ENCODE measurements at regions not wholly inside any gene's neighbourhood (a gene's known extent, or its start where the extent isn't known, plus 50 kb on each side); places are given as distances from the start of the nearest gene placed in this dataset.
"Not testable (repeated sequence)": the region's sequence is repeated elsewhere in the genome, so short reads cannot be mapped to it uniquely, and the experiment has no call there.

GRCh38 chr16:60392380-60392779 lies 1643.9 kb downstream of the CDH8 start:
- intact Hi-C loops (cut with DNase I): no loop called here
- H3K9me3 ChIP-seq: no peaks in the 10 kb centered on the region
- H3K4me3 ChIP-seq: no peak overlapping the region
- 82 to 90% (median 86%) methylated on average over 4 of the region's 4 CpGs for WGBS, 3 donors
- TF ChIP-seq CTCF (IDR thresholded peaks at IDR 0.05) (no peak), EP300 (IDR thresholded peaks at IDR 0.05) (no peak), POLR2A (IDR thresholded peaks at IDR 0.05) (no peak)
- H3K4me1 ChIP-seq (ENCODE audit: insufficient read depth): no peaks in the 10 kb centered on the region
- no peak overlapping the region for H3K27ac ChIP-seq
- H3K36me3 ChIP-seq: no peaks in the 10 kb centered on the region
- no peaks in the 10 kb centered on the region for H3K27me3 ChIP-seq
- no peak for DNase-seq

GRCh38 chr16:60371591-60371990 lies 1637.5 kb upstream of the GOT2 start:
- H3K4me3 ChIP-seq: no peak overlapping the region
- peaks cover 1% of the 10 kb centered on the region for H3K4me1 ChIP-seq (ENCODE audit: insufficient read depth)
- intact Hi-C loops (cut with DNase I): no loop called here
- H3K9me3 ChIP-seq: no peaks in the 10 kb centered on the region
- TF ChIP-seq EP300 (IDR thresholded peaks at IDR 0.05) (no peak), CTCF (IDR thresholded peaks at IDR 0.05) (no peak), POLR2A (IDR thresholded peaks at IDR 0.05) (no peak)
- 52 to 67% (median 63%) methylated on average over 2 of the region's 2 CpGs for WGBS, 3 donors
- no peaks in the 10 kb centered on the region for H3K36me3 ChIP-seq
- no peak for DNase-seq
- H3K27me3 ChIP-seq: no peaks in the 10 kb centered on the region
- H3K27ac ChIP-seq: no peak overlapping the region

- DNase-seq: no peak
- Histone ChIP-seq H3K9me3 (no peaks in the 10 kb centered on the region), H3K27ac (no peak overlapping the region), H3K4me1 (ENCODE audit: insufficient read depth) (peaks cover under 1% of the 10 kb centered on the region), H3K36me3 (no peaks in the 10 kb centered on the region), H3K27me3 (no peaks in the 10 kb centered on the region), H3K4me3 (no peak overlapping the region)
- intact Hi-C loops (cut with DNase I): no loop called here
- TF ChIP-seq POLR2A (IDR thresholded peaks at IDR 0.05) (no peak), CTCF (IDR thresholded peaks at IDR 0.05) (no peak), EP300 (IDR thresholded peaks at IDR 0.05) (no peak)
- WGBS, 3 donors: 83 to 85% (median 83%) methylated on average over 3 of the region's 3 CpGs
These were observed 1633.6 kb upstream of the GOT2 start for GRCh38 chr16:60367739-60368138.

GRCh38 chr16:60363566-60363965 lies 1629.5 kb upstream of the GOT2 start:
- H3K27me3 ChIP-seq: no peaks in the 10 kb centered on the region
- TF ChIP-seq POLR2A (IDR thresholded peaks at IDR 0.05) (no peak), CTCF (IDR thresholded peaks at IDR 0.05) (no peak), EP300 (IDR thresholded peaks at IDR 0.05) (no peak)
- no peak overlapping the region for H3K4me3 ChIP-seq
- no peak for DNase-seq
- H3K27ac ChIP-seq: no peak overlapping the region
- H3K9me3 ChIP-seq: no peaks in the 10 kb centered on the region
- WGBS, 3 donors: 79 to 85% (median 80%) methylated on average over 6 of the region's 6 CpGs
- H3K4me1 ChIP-seq (ENCODE audit: insufficient read depth): no peaks in the 10 kb centered on the region
- intact Hi-C loops (cut with DNase I): no loop called here
- H3K36me3 ChIP-seq: no peaks in the 10 kb centered on the region

- DNase-seq; H3K27ac ChIP-seq; H3K4me1 ChIP-seq (ENCODE audit: insufficient read depth); H3K27me3 ChIP-seq; H3K36me3 ChIP-seq; H3K9me3 ChIP-seq; intact Hi-C loops (cut with DNase I); H3K4me3 ChIP-seq: not testable (repeated sequence)
- WGBS, 3 donors: 92 to 93% (median 92%) methylated on average over 5 to 13 of the region's 13 CpGs
These were observed 1625.8 kb upstream of the GOT2 start for GRCh38 chr16:60359866-60360265.

- DNase-seq; H3K4me3 ChIP-seq; intact Hi-C loops (cut with DNase I); H3K27me3 ChIP-seq; H3K27ac ChIP-seq; H3K4me1 ChIP-seq (ENCODE audit: insufficient read depth); H3K9me3 ChIP-seq; H3K36me3 ChIP-seq: not testable (repeated sequence)
- 94 to 97% (median 95%) methylated on average over 17 of the region's 17 CpGs for WGBS, 3 donors
These were observed 1625.3 kb upstream of the GOT2 start for GRCh38 chr16:60359412-60359811.

- H3K4me1 ChIP-seq (ENCODE audit: insufficient read depth); H3K27ac ChIP-seq; DNase-seq; H3K4me3 ChIP-seq; H3K36me3 ChIP-seq; H3K27me3 ChIP-seq; intact Hi-C loops (cut with DNase I); H3K9me3 ChIP-seq: not testable (repeated sequence)
- 95 to 96% (median 95%) methylated on average over 29 of the region's 29 CpGs for WGBS, 3 donors
These were observed 1623.9 kb upstream of the GOT2 start for GRCh38 chr16:60357876-60358522.

Data from ovary (tissue), 7 donors.